ENCODE measurements at regions not wholly inside any gene's neighbourhood (a gene's known extent, or its start where the extent isn't known, plus 50 kb on each side); places are given as distances from the start of the nearest gene placed in this dataset.

- TF ChIP-seq SP1 (IDR thresholded peaks at IDR 0.05) (no peak), CTCF (IDR thresholded peaks at IDR 0.05; ENCODE audit: low read depth, low read length, missing input control) (no peak), EGR1 (IDR thresholded peaks at IDR 0.05; ENCODE audit: low read depth in 2 of 2) (no peak), GABPA (IDR thresholded peaks at IDR 0.05 in 1 of 2, conservative IDR thresholded peaks at IDR 0.05 in 1 of 2) (no peak), YY1 (IDR thresholded peaks at IDR 0.05) (no peak), ZBTB33 (IDR thresholded peaks at IDR 0.05) (no peak)
Observed at GRCh38 chr6:85010865-85011264, 246.5 kb upstream of the TBX18 start.
